ENCODE measurements at regions not wholly inside any gene's neighbourhood (a gene's known extent, or its start where the extent isn't known, plus 50 kb on each side); places are given as distances from the start of the nearest gene placed in this dataset.

GRCh38 chr16:6363396-6363795, 969.2 kb upstream of the RBFOX1 start:
- TF ChIP-seq POLR2A (IDR thresholded peaks at IDR 0.05) (no peak), CTCF (IDR thresholded peaks at IDR 0.05) (no peak)
